HL-60 (cell line): ENCODE measurements at regions not wholly inside any gene's neighbourhood (a gene's known extent, or its start where the extent isn't known, plus 50 kb on each side); places are given as distances from the start of the nearest gene placed in this dataset.

Experiments used
- DNase-seq, 2 experiments: peaks; one replicate each; pipeline ENCODE4 v3.0.0-alpha.2; 2010 to 2020; ENCODE audit warnings: low read depth in 1 of 2, low spot score in 1 of 2
- H3K27ac ChIP-seq: fragments of 250-450 bp; sonication (Bioruptor Pico); replicated peaks from 2 replicates; pipeline ENCODE4 v1.5.1; 2020; ENCODE audit warnings: mild to moderate bottlenecking, moderate library complexity
- H3K27me3 ChIP-seq: fragments of 250-450 bp; sonication (Bioruptor Pico); 2 replicates; pipeline ENCODE4 v1.5.1; 2021; ENCODE audit warnings: mild to moderate bottlenecking, moderate library complexity; ENCODE audit not compliant: insufficient read depth, poor library complexity, severe bottlenecking
- H3K4me3 ChIP-seq: replicated peaks from 2 replicates; pipeline ENCODE4 v1.5.1; 2011; ENCODE audit warnings: mild to moderate bottlenecking, control low read depth, low read length; ENCODE audit not compliant: insufficient read depth
- GABPA ChIP-seq: IDR thresholded peaks from 2 replicates; pipeline ENCODE4 v1.6.1; 2012; ENCODE audit warnings: low read depth
- POLR2AphosphoS5 ChIP-seq: IDR thresholded peaks from 2 replicates; pipeline ENCODE4 v1.6.1; 2012; ENCODE audit warnings: low read depth
- SPI1 ChIP-seq: IDR thresholded peaks from 2 replicates; pipeline ENCODE4 v1.6.1; 2012; ENCODE audit warnings: low read depth, mild to moderate bottlenecking, borderline replicate concordance
- TF ChIP-seq, protein P1 (sequence below): IDR thresholded peaks from one replicate; pipeline ENCODE4 v1.5.1; 2011; ENCODE audit warnings: low read length, control low read depth, inconsistent platforms; ENCODE audit not compliant: insufficient read depth
- TF ChIP-seq, protein P2 (sequence below): IDR thresholded peaks from 2 replicates; pipeline ENCODE4 v1.6.1; 2012; ENCODE audit warnings: low read depth; ENCODE audit not compliant: insufficient replicate concordance

GRCh38 chr13:33766329-33767123 is 51.4 kb upstream of the RFC3 start:
- no peak for DNase-seq
- TF ChIP-seq GABPA: no peak
- no peak for TF ChIP-seq SPI1
- TF ChIP-seq, protein P1, sequence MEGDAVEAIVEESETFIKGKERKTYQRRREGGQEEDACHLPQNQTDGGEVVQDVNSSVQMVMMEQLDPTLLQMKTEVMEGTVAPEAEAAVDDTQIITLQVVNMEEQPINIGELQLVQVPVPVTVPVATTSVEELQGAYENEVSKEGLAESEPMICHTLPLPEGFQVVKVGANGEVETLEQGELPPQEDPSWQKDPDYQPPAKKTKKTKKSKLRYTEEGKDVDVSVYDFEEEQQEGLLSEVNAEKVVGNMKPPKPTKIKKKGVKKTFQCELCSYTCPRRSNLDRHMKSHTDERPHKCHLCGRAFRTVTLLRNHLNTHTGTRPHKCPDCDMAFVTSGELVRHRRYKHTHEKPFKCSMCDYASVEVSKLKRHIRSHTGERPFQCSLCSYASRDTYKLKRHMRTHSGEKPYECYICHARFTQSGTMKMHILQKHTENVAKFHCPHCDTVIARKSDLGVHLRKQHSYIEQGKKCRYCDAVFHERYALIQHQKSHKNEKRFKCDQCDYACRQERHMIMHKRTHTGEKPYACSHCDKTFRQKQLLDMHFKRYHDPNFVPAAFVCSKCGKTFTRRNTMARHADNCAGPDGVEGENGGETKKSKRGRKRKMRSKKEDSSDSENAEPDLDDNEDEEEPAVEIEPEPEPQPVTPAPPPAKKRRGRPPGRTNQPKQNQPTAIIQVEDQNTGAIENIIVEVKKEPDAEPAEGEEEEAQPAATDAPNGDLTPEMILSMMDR: no peak
- TF ChIP-seq POLR2AphosphoS5: no peak
- TF ChIP-seq, protein P2, sequence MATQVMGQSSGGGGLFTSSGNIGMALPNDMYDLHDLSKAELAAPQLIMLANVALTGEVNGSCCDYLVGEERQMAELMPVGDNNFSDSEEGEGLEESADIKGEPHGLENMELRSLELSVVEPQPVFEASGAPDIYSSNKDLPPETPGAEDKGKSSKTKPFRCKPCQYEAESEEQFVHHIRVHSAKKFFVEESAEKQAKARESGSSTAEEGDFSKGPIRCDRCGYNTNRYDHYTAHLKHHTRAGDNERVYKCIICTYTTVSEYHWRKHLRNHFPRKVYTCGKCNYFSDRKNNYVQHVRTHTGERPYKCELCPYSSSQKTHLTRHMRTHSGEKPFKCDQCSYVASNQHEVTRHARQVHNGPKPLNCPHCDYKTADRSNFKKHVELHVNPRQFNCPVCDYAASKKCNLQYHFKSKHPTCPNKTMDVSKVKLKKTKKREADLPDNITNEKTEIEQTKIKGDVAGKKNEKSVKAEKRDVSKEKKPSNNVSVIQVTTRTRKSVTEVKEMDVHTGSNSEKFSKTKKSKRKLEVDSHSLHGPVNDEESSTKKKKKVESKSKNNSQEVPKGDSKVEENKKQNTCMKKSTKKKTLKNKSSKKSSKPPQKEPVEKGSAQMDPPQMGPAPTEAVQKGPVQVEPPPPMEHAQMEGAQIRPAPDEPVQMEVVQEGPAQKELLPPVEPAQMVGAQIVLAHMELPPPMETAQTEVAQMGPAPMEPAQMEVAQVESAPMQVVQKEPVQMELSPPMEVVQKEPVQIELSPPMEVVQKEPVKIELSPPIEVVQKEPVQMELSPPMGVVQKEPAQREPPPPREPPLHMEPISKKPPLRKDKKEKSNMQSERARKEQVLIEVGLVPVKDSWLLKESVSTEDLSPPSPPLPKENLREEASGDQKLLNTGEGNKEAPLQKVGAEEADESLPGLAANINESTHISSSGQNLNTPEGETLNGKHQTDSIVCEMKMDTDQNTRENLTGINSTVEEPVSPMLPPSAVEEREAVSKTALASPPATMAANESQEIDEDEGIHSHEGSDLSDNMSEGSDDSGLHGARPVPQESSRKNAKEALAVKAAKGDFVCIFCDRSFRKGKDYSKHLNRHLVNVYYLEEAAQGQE: no peak
- no peak overlapping the region for H3K4me3 ChIP-seq
- H3K27me3 ChIP-seq: no peaks in the 10 kb centered on the region
- H3K27ac ChIP-seq: no peak overlapping the region

DNA sequence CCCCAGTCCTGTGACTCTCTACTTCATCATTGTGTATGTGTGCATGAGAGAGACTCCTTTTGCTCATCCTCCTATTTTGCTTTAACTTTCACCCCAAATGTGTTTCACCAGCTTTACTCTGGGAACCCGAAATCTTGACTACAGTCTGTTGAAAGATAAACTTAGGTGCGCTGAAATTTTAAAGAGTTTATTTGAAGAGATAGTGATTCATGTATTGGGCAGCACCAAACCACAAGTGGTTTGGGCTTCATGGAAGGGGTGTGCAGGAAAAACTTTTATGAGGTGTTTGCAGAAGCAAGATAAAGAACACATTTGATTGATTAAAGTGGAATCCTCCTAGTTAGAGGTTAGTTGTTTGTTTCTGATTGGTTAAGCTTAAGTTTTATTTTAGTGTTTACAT is 50.8 kb upstream of the RFC3 start:
- DNase-seq: no peak
- Histone ChIP-seq H3K27ac (no peak overlapping the region), H3K4me3 (no peak overlapping the region), H3K27me3 (no peaks in the 10 kb centered on the region)
- TF ChIP-seq GABPA: no peak
- TF ChIP-seq, protein P2: no peak
- TF ChIP-seq, protein P1: no peak
- no peak for TF ChIP-seq POLR2AphosphoS5
- no peak for TF ChIP-seq SPI1
